ENCODE measurements at regions not wholly inside any gene's neighbourhood (a gene's known extent, or its start where the extent isn't known, plus 50 kb on each side); places are given as distances from the start of the nearest gene placed in this dataset.

DNA sequence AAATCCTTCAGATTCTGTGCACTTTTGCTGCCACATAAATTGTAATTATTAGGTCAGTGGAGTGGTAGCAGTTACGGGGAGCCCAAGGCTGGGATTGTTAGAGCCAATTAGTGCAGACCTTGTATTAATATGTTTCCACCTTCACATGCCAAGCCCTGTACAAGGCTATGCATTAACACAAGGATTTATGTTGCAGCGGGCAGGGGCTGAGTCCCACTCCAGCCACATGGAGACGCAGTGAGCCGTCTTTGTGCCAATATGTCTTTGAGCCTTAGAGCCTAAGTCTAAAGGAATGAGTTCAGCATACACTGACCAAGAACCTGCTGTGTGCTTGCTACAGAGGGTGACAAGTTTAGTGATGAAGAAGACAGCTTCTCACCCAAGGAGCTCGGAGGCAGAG is 238.2 kb downstream of the TSN start:
- no peaks in the 10 kb centered on the region for H3K36me3 ChIP-seq (replicated peaks in 1 of 2; ENCODE audit: insufficient read depth in 1 of 2, low read depth in 2 of 2)
- intact Hi-C loops (cut with DNase I), result no loop called here
- no peaks in the 10 kb centered on the region for H3K9me3 ChIP-seq
- H3K27ac ChIP-seq, result no peak overlapping the region
- WGBS, 2 donors, result 38 to 63% methylated on average over 2 to 5 of the region's 5 CpGs
- TF ChIP-seq CTCF (IDR thresholded peaks at IDR 0.05), result no peak
- ATAC-seq (no peak), DNase-seq (no peak)
- no peak overlapping the region for H3K4me3 ChIP-seq
- H3K4me1 ChIP-seq, result no peaks in the 10 kb centered on the region
- no peaks in the 10 kb centered on the region for H3K27me3 ChIP-seq

- H3K27ac ChIP-seq, result no peak overlapping the region
- no peaks in the 10 kb centered on the region for H3K9me3 ChIP-seq
- no peak for TF ChIP-seq CTCF (IDR thresholded peaks at IDR 0.05)
- no peak for TF ChIP-seq POLR2A (IDR thresholded peaks at IDR 0.05)
- DNase-seq (no peak), ATAC-seq (no peak)
- 55 to 59% methylated on average over 3 of the region's 3 CpGs for WGBS, 2 donors
- H3K27me3 ChIP-seq, result no peaks in the 10 kb centered on the region
- H3K4me1 ChIP-seq, result no peaks in the 10 kb centered on the region
- H3K36me3 ChIP-seq (replicated peaks in 1 of 2; ENCODE audit: insufficient read depth in 1 of 2, low read depth in 2 of 2), result no peaks in the 10 kb centered on the region
- intact Hi-C loops (cut with DNase I), result no loop called here
- H3K4me3 ChIP-seq, result no peak overlapping the region
These were observed 239.1 kb downstream of the TSN start for GRCh38 chr2:121994238-121995206.

DNA sequence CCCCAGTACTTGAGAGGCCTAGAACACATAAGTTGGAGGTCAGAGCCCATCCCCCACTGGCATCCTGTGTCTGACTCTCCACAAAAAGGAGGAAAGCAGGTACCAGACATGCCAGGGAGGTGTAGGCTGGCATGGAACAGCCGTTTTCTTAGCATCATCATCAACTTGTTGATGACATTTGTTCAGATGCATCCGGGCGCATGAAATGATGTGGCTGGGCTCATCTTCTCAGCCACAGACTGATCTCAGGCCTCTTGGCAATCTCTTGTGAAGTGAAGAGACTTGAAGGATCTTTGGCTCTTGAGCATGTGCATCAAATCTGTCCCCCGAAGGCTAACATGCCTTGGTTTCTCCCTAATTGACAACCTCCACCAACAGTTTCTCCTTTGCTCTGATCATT is 243.3 kb downstream of the TSN start:
- 67 to 71% methylated on average over 4 of the region's 4 CpGs for WGBS, 2 donors
- DNase-seq, result no peak
- no peak for ATAC-seq
- TF ChIP-seq CTCF (IDR thresholded peaks at IDR 0.05) (no peak), POLR2A (IDR thresholded peaks at IDR 0.05) (no peak)
- Histone ChIP-seq H3K36me3 (replicated peaks in 1 of 2; ENCODE audit: insufficient read depth in 1 of 2, low read depth in 2 of 2) (no peaks in the 10 kb centered on the region), H3K4me1 (no peaks in the 10 kb centered on the region), H3K4me3 (no peak overlapping the region), H3K27me3 (no peaks in the 10 kb centered on the region), H3K9me3 (no peaks in the 10 kb centered on the region), H3K27ac (no peak overlapping the region)
- intact Hi-C loops (cut with DNase I), result no loop called here

DNA sequence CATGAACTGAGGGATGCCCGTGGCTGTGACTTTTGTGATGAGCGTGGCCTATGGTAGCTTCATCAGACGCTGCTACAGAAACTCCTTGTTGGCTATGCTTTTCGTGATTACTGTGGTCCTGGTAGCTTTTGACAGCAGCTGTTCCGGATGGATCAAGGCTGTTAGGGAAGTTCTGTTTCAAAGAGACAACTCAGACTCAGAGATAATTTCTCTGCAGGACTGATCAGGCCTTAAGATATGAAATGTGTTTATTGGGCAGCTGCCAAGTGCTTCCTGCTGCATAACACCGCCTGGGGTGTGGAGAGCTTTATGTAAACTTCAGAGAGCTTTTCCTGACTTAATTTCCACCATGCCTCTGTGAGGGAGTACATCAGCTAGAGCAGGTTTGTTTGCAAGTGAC is 243.8 kb downstream of the TSN start:
- intact Hi-C loops (cut with DNase I), result no loop called here
- no peak for ATAC-seq
- Histone ChIP-seq H3K9me3 (no peaks in the 10 kb centered on the region), H3K4me1 (no peaks in the 10 kb centered on the region), H3K36me3 (replicated peaks in 1 of 2; ENCODE audit: insufficient read depth in 1 of 2, low read depth in 2 of 2) (no peaks in the 10 kb centered on the region), H3K27ac (no peak overlapping the region), H3K27me3 (no peaks in the 10 kb centered on the region), H3K4me3 (no peak overlapping the region)
- TF ChIP-seq POLR2A (IDR thresholded peaks at IDR 0.05) (no peak), CTCF (IDR thresholded peaks at IDR 0.05) (no peak)
- WGBS, 2 donors, result 34 to 53% methylated on average over 6 of the region's 6 CpGs
- DNase-seq, result no peak

Data from body of pancreas (tissue), 4 donors.